K562 (cell line): ENCODE measurements at regions not wholly inside any gene's neighbourhood (a gene's known extent, or its start where the extent isn't known, plus 50 kb on each side); places are given as distances from the start of the nearest gene placed in this dataset.

Source experiments
- CHD4 ChIP-seq: fragments of 200-600 bp; sonication (generic); IDR thresholded peaks from 3 replicates; pipeline ENCODE4 v1.6.1; 2012; ENCODE audit warnings: low read depth, mild to moderate bottlenecking, mixed read lengths, low read length, inconsistent platforms; ENCODE audit not compliant: insufficient read depth, insufficient replicate concordance, poor library complexity, severe bottlenecking
- MAZ ChIP-seq, 2 experiments: fragments of 450-650 bp in 1 of 2; sonication (generic) in 1 of 2; formaldehyde crosslinking; IDR thresholded peaks in 1 of 2; conservative IDR thresholded peaks in 1 of 2; 2 replicates each; pipeline versions ENCODE4 v1.4.0 to v1.5.0; 2020; ENCODE audit warnings: mild to moderate bottlenecking in 1 of 2, missing genetic modification reagents in 1 of 2
- STAT5B ChIP-seq: fragments of 250-450 bp; sonication (Bioruptor Pico); IDR thresholded peaks from 2 replicates; pipeline ENCODE4 v1.8.0; 2021; ENCODE audit warnings: mild to moderate bottlenecking, inconsistent platforms
- ZNF316 ChIP-seq: fragments of 450-650 bp; IDR thresholded peaks from 2 replicates; pipeline ENCODE4 v1.6.1; 2016
- ZNF75A ChIP-seq: fragments of 450-650 bp; formaldehyde crosslinking; IDR thresholded peaks from 2 replicates; pipeline ENCODE4 v1.4.0; 2020; ENCODE audit warnings: mild to moderate bottlenecking
- TF ChIP-seq, protein P1 (sequence below), 3 experiments: IDR thresholded peaks in 2 of 3; conservative IDR thresholded peaks in 1 of 3; 2 replicates each; pipeline ENCODE4 v1.5.1; 2011 to 2012; ENCODE audit warnings: low read length in 3 of 3, mild to moderate bottlenecking in 3 of 3, control low read depth in 2 of 3, improper control_type of control experiment in 1 of 3, inconsistent platforms in 1 of 3, low read depth in 1 of 3, mixed read lengths in 1 of 3, moderate library complexity in 1 of 3; ENCODE audit not compliant: insufficient read depth in 2 of 3

DNA sequence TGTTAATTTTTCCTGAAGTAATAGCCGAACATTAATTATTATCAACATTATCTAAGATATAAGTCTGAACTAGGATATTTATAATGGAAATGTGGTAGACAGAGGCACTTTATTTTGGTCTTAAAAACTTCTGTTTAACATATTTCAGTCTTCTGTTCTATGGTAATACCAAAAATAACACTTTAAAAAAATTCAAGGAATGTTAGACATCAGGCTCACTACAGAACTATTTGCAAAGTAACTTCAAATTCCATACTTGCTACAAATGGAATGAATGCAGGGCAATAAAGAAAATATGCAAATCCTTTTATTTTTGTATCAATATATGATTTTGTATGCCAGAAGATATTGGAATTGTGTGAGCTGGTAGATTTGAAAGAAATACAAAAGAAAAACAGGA, 345.5 kb upstream of the DSEL start:
- TF ChIP-seq ZNF316, result no peak
- TF ChIP-seq, protein P1, sequence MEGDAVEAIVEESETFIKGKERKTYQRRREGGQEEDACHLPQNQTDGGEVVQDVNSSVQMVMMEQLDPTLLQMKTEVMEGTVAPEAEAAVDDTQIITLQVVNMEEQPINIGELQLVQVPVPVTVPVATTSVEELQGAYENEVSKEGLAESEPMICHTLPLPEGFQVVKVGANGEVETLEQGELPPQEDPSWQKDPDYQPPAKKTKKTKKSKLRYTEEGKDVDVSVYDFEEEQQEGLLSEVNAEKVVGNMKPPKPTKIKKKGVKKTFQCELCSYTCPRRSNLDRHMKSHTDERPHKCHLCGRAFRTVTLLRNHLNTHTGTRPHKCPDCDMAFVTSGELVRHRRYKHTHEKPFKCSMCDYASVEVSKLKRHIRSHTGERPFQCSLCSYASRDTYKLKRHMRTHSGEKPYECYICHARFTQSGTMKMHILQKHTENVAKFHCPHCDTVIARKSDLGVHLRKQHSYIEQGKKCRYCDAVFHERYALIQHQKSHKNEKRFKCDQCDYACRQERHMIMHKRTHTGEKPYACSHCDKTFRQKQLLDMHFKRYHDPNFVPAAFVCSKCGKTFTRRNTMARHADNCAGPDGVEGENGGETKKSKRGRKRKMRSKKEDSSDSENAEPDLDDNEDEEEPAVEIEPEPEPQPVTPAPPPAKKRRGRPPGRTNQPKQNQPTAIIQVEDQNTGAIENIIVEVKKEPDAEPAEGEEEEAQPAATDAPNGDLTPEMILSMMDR (IDR thresholded peaks at IDR 0.05 in 2 of 3, conservative IDR thresholded peaks at IDR 0.05 in 1 of 3; ENCODE audit: insufficient read depth in 2 of 3, low read depth in 1 of 3, low read length in 3 of 3), result no peak
- TF ChIP-seq ZNF75A (CRISPR knock-in tag), result no peak
- no peak for TF ChIP-seq MAZ (CRISPR knock-in tag; conservative IDR thresholded peaks at IDR 0.05 in 1 of 2, IDR thresholded peaks at IDR 0.05 in 1 of 2)
- no peak for TF ChIP-seq STAT5B (CRISPR knock-in tag)
- no peak for TF ChIP-seq CHD4
